K562 (cell line): ENCODE measurements at regions not wholly inside any gene's neighbourhood (a gene's known extent, or its start where the extent isn't known, plus 50 kb on each side); places are given as distances from the start of the nearest gene placed in this dataset.
A peak's percentile ranks its signal among the peaks of the same experiment; 100 is the strongest.

Source experiments
- ATAC-seq: fragments of 200-7000 bp; cut with Tn5 transposase; 3 replicates; pipeline ENCODE4 v1.9.1; 2020; ENCODE audit warnings: moderate library complexity
- BruUV-seq: library from RNA; stranded (reverse); fragments of 400-500 nt; replicated peaks from 2 replicates; lab custom pipeline; 2021; lab: Mats Ljungman, UMichigan
- CTCF ChIA-PET: fragments of 300-600 bp; formaldehyde crosslinking; extraction: SDS; loops from one replicate; lab custom pipeline; 2021; ENCODE audit warnings: low intra/inter-chr PET ratio; lab: Yijun Ruan, JAX
- POLR2A ChIA-PET: fragments of 300-600, 350-650 bp; sonication (Branson Sonifier 250); formaldehyde crosslinking; extraction: SDS; loops from one replicate; lab custom pipeline; 2021; ENCODE audit warnings: antibody characterized with exemption, inconsistent platforms; lab: Yijun Ruan, JAX
- DNase-seq, 4 experiments: peaks; one replicate each; pipeline versions ENCODE4 v3.0.0 to v3.0.0-alpha.2; 2011 to 2018; ENCODE audit warnings: low spot score in 3 of 4, mixed read lengths in 3 of 4; ENCODE audit errors: extremely low read depth in 1 of 4
- FAIRE-seq: peaks from 2 replicates; lab custom pipeline; 2011; peaks lifted over from hg19 to GRCh38; lab: Jason Lieb, UNC
- H2AFZ ChIP-seq: 2 replicates; pipeline ENCODE4 v1.6.0; 2011; ENCODE audit warnings: low read depth, low read length, control low read depth, inconsistent platforms
- H3K27ac ChIP-seq: fragments of 200-600 bp; 3 replicates; pipeline ENCODE4 v1.8.0; 2011; ENCODE audit warnings: low read depth, mild to moderate bottlenecking, control low read depth, inconsistent platforms, low read length, moderate library complexity, mixed read lengths; ENCODE audit errors: extremely low read depth
- H3K27me3 ChIP-seq, 2 experiments: fragments of 300-600 bp in 1 of 2; 2 replicates in 1 of 2; 3 replicates in 1 of 2; pipeline versions ENCODE4 v1.6.0 to v1.8.0; 2011; ENCODE audit warnings: inconsistent platforms in 2 of 2, low read length in 2 of 2, mild to moderate bottlenecking in 1 of 2, mixed read lengths in 1 of 2, moderate library complexity in 1 of 2; ENCODE audit not compliant: control insufficient read depth in 2 of 2, insufficient read depth in 2 of 2
- H3K36me3 ChIP-seq: fragments of 300-600 bp; 3 replicates; pipeline ENCODE4 v1.8.0; 2011; ENCODE audit warnings: mild to moderate bottlenecking, low read length, inconsistent platforms; ENCODE audit not compliant: control insufficient read depth, insufficient read depth
- H3K4me1 ChIP-seq, 2 experiments: fragments of 200-600 bp in 1 of 2; replicated peaks in 1 of 2; 2 replicates in 1 of 2; 3 replicates in 1 of 2; pipeline versions ENCODE4 v1.5.1 to v1.8.0; 2011; ENCODE audit warnings: inconsistent platforms in 2 of 2, low read length in 2 of 2, mild to moderate bottlenecking in 1 of 2, mixed read lengths in 1 of 2, moderate library complexity in 1 of 2; ENCODE audit not compliant: control insufficient read depth in 2 of 2, insufficient read depth in 2 of 2
- H3K4me2 ChIP-seq: 2 replicates; pipeline ENCODE4 v1.6.1; 2011; ENCODE audit warnings: low read length, control low read depth, inconsistent platforms, mixed read lengths; ENCODE audit not compliant: insufficient read depth
- H3K4me3 ChIP-seq: fragments of 200-600 bp; sonication (generic), shearing (Covaris generic); 2 replicates; pipeline ENCODE4 v1.5.1; 2016; ENCODE audit warnings: control low read depth, inconsistent platforms
- H3K79me2 ChIP-seq: fragments of 200-600 bp; 3 replicates; pipeline ENCODE4 v1.8.0; 2011; ENCODE audit warnings: low read length, inconsistent platforms; ENCODE audit not compliant: control insufficient read depth, insufficient read depth
- H3K9ac ChIP-seq, 2 experiments: 2 replicates each; pipeline versions ENCODE4 v1.6.0 to v1.6.1; 2011; ENCODE audit warnings: low read depth in 2 of 2, low read length in 2 of 2, control low read depth in 1 of 2, inconsistent platforms in 1 of 2, mild to moderate bottlenecking in 1 of 2, mixed read lengths in 1 of 2; ENCODE audit not compliant: insufficient read depth in 1 of 2
- H3K9me1 ChIP-seq: one replicate; pipeline ENCODE4 v1.6.0; 2011; ENCODE audit warnings: inconsistent platforms, mild to moderate bottlenecking, low read length, moderate library complexity; ENCODE audit not compliant: control insufficient read depth, insufficient read depth
- H3K9me3 ChIP-seq: replicated peaks from 2 replicates; pipeline ENCODE4 v1.5.1; 2011; ENCODE audit warnings: low read depth, low read length, inconsistent platforms; ENCODE audit not compliant: control insufficient read depth, insufficient read depth
- H4K20me1 ChIP-seq: replicated peaks from 2 replicates; pipeline ENCODE4 v1.6.1; 2011; ENCODE audit warnings: low read length, inconsistent platforms, mixed read lengths; ENCODE audit not compliant: control insufficient read depth, insufficient read depth
- HES1 ChIP-seq: fragments of 450-650 bp; IDR thresholded peaks from 2 replicates; pipeline ENCODE4 v1.6.1; 2016; ENCODE audit warnings: low read depth, mild to moderate bottlenecking, moderate library complexity
- TFE3 ChIP-seq: fragments of 450-650 bp; formaldehyde crosslinking; IDR thresholded peaks from 2 replicates; pipeline ENCODE4 v1.4.0; 2020; ENCODE audit warnings: mild to moderate bottlenecking, mixed read lengths
- ZNF134 ChIP-seq: fragments of 250-450 bp; sonication (Bioruptor Pico); conservative IDR thresholded peaks from 2 replicates; pipeline ENCODE4 v1.4.0; 2020
- ZNF311 ChIP-seq: fragments of 250-450 bp; sonication (Bioruptor Pico); IDR thresholded peaks from 2 replicates; pipeline ENCODE4 v1.4.0; 2020; ENCODE audit warnings: mild to moderate bottlenecking, moderate library complexity
- ZNF561 ChIP-seq: fragments of 450-650 bp; formaldehyde crosslinking; conservative IDR thresholded peaks from 2 replicates; pipeline ENCODE4 v1.4.0; 2020; ENCODE audit warnings: mild to moderate bottlenecking, moderate library complexity
- WGBS: fragments of 100-300 bp; shearing (Covaris generic); methylation state at CpG from one replicate; pipeline ENCODE4 v1.1.6; 2016; ENCODE audit warnings: low coverage, mixed read lengths; ENCODE audit not compliant: insufficient coverage; ENCODE audit errors: missing lambda C conversion rate; 5-methylcytosine and 5-hydroxymethylcytosine counted together
- in situ Hi-C: fragments of 300-500 bp; cut with MboI; formaldehyde crosslinking; loops from 4 replicates; pipeline ENCODE4 v1.15.0; 2018; ENCODE audit warnings: inconsistent platforms, mixed read lengths
- intact Hi-C: fragments of 100-400 bp; cut with micrococcal nuclease; formaldehyde crosslinking; loops from 2 replicates; pipeline ENCODE4 v1.14.2; 2022

- no peak for TF ChIP-seq ZNF561
- TF ChIP-seq ZNF134 (CRISPR knock-in tag): no peak
- no peak for TF ChIP-seq HES1
- no peaks in the 10 kb centered on the region for H3K27me3 ChIP-seq
- no peaks in the 10 kb centered on the region for H3K36me3 ChIP-seq
- DNase-seq (no peak), ATAC-seq (no peak), FAIRE-seq (no peak)
- H3K4me2 ChIP-seq: no peak overlapping the region
- H3K79me2 ChIP-seq: no peaks in the 10 kb centered on the region
- no peaks in the 10 kb centered on the region for H4K20me1 ChIP-seq
- no peaks in the 10 kb centered on the region for H3K4me1 ChIP-seq
- no peak overlapping the region for H3K4me3 ChIP-seq
- no peaks in the 10 kb centered on the region for H3K9me3 ChIP-seq
- H3K9me1 ChIP-seq: no peaks in the 10 kb centered on the region
- no peak overlapping the region for H3K9ac ChIP-seq
- CTCF ChIA-PET: no interaction called here
- H3K27ac ChIP-seq: no peak overlapping the region
- BruUV-seq: no TSS peak
- H2AFZ ChIP-seq: no peak overlapping the region
- intact Hi-C loops (no loop called here), in situ Hi-C loops (no loop called here)
- POLR2A ChIA-PET: no interaction called here
- 0% methylated on average over 1 of the region's 3 CpGs for WGBS
These were observed 162.0 kb upstream of the EDIL3 start for GRCh38 chr5:84546686-84547085.

- CTCF ChIA-PET: no interaction called here
- BruUV-seq: no TSS peak
- 0% methylated on average over 3 of the region's 3 CpGs for WGBS
These were observed 152.1 kb upstream of the EDIL3 start for GRCh38 chr5:84536797-84537196.

More at GRCh38 chr5:84536797-84537196, 152.1 kb upstream of the EDIL3 start:
- Histone ChIP-seq H3K9ac (no peak overlapping the region), H3K9me3 (no peaks in the 10 kb centered on the region), H3K9me1 (no peaks in the 10 kb centered on the region), H3K4me3 (no peak overlapping the region), H3K36me3 (no peaks in the 10 kb centered on the region), H3K27me3 (no peaks in the 10 kb centered on the region), H4K20me1 (no peaks in the 10 kb centered on the region), H3K79me2 (no peaks in the 10 kb centered on the region), H3K27ac (no peak overlapping the region), H3K4me2 (no peak overlapping the region), H2AFZ (no peak overlapping the region), H3K4me1 (no peaks in the 10 kb centered on the region)
- intact Hi-C loops: no loop called here
- peak; percentile 88 for TF ChIP-seq TFE3 (CRISPR knock-in tag)
- TF ChIP-seq ZNF311 (CRISPR knock-in tag): no peak
- FAIRE-seq (no peak), ATAC-seq (no peak), DNase-seq (no peak)
- in situ Hi-C loops: no loop called here
- POLR2A ChIA-PET: no interaction called here
